GM13976 (cell line): ENCODE measurements at regions not wholly inside any gene's neighbourhood (a gene's known extent, or its start where the extent isn't known, plus 50 kb on each side); places are given as distances from the start of the nearest gene placed in this dataset.

Source experiments
- DNase-seq: peaks from one replicate; pipeline ENCODE4 v3.0.0; 2012; ENCODE audit warnings: low spot score
- in situ Hi-C: fragments of 300-500 bp; cut with MboI; formaldehyde crosslinking; loops from one replicate; pipeline ENCODE4 v1.12.0; 2022; ENCODE audit warnings: low sequenced_read_pairs, mixed read lengths, inconsistent platforms; ENCODE audit not compliant: unreplicated experiment
- TF ChIP-seq, protein P1 (sequence below): IDR thresholded peaks from 2 replicates; pipeline ENCODE4 v1.5.1; 2012; ENCODE audit warnings: borderline replicate concordance, mild to moderate bottlenecking; ENCODE audit not compliant: insufficient read depth; ENCODE audit errors: extremely low read depth, missing control alignments, control extremely low read depth

DNA sequence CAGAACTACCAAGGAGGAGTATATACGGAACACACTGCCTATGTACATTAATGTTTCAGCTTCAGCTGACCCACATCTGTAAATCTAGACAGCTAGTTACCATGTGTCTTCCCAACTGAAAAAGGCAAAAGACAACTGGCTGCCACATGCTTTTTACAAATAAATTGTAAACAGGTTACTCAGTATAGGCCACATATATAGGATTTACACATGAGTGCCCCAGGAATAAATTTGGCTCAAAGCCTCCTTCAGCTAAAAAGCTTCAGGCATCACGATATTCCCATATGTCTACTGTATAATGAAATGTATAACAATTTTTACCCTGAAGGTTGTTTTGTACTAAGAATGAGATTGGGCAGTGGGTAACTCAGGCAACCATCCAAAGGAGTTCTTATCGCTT lies 175.9 kb upstream of the BMP4 start:
- TF ChIP-seq, protein P1, sequence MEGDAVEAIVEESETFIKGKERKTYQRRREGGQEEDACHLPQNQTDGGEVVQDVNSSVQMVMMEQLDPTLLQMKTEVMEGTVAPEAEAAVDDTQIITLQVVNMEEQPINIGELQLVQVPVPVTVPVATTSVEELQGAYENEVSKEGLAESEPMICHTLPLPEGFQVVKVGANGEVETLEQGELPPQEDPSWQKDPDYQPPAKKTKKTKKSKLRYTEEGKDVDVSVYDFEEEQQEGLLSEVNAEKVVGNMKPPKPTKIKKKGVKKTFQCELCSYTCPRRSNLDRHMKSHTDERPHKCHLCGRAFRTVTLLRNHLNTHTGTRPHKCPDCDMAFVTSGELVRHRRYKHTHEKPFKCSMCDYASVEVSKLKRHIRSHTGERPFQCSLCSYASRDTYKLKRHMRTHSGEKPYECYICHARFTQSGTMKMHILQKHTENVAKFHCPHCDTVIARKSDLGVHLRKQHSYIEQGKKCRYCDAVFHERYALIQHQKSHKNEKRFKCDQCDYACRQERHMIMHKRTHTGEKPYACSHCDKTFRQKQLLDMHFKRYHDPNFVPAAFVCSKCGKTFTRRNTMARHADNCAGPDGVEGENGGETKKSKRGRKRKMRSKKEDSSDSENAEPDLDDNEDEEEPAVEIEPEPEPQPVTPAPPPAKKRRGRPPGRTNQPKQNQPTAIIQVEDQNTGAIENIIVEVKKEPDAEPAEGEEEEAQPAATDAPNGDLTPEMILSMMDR = no peak
- in situ Hi-C loops = no loop called here
- no peak for DNase-seq

DNA sequence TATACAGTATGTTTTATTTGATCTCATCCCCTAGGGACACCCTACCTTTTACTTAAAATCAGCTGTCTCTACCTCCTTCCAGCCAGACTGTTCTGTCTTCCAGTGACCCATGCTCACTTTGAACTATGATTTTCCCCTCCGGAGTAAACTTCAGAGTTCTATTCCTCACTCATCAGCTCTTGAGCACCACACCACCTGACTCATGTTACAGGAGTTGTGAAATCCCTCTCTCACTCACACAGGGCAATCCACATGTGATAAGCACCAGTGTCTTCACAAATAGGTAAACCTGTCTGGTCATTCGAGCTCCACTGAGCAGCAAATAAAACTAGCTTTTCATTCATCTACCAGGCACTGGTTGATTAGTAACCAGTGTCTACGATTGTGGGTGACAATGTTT lies 177.3 kb upstream of the BMP4 start:
- TF ChIP-seq, protein P1 = no peak
- no peak for DNase-seq
- in situ Hi-C loops = no loop called here

DNA sequence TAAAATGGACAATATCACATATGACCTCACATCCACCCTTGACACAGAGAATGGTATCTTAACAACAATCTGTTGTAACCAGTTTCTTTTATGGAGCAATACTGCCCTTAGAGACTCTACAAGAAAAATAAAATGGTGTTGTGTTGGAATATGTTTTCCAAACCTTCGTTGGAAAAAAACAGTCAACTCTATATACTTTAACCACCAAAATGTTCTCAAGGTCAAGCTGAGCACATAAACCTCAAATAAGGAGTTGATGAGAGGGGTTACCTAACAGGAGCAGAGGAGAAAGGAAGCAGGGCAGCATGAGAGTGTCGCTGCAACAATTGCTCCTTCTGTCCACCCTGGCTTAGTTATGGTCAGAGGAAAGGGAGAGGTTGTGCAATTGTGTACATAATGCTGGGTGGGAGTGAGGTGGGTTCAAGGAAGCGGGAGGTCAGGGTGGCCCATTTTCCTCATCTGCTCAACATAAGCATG lies 179.2 kb upstream of the BMP4 start:
- TF ChIP-seq, protein P1 = no peak
- in situ Hi-C loops = no loop called here
- DNase-seq = no peak

DNA sequence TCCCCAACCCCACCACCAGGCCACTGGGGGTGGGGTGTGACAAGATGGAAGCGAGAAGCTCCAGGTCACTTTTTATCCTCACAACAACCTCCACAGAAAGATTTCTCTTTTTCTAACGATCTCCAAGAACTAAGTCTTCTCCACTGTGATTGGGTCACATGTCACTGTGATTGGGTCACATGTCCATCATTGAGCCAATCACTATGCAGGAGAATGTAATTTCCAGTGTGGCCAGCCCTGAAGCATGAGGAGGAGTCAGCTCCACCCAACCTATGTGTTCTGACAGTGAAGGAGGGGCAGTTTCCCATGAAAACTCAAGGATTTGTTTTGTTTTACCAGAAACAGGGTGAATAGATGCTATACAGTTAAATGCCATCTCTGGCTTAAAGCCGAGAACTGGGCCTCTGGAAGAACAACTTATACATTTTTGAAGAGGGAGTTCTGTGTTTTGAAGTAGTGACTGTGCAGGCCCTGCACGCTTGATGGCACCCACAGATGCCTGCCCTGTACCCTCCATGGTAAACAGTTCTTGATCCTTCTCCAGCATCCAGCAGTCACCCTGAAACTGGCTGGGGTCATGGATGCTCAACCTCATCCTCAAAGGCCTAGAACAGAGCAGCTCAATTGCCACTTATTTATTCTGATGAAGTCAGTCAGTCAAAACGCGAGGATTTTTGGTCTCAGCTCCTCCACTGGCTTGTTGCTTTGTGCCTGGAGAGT lies 180.4 kb upstream of the BMP4 start:
- in situ Hi-C loops = no loop called here
- TF ChIP-seq, protein P1 = no peak
- no peak for DNase-seq

DNA sequence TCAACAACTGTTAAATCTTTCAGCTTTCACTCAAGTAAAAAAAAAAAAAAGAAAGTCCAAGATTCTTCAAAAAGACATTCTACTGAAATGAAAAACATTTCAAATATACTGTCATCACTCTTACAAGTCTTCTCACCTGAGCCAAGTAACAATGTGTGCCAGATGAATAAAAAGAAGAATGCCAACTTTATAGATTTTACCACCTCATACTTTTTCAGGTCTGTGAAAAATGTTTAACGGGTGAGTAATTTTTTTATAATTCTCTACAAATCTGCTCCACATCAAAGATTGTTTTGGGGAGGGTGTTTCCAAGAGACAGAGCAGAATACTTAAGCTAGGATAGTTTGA lies 181.0 kb upstream of the BMP4 start:
- no peak for DNase-seq
- in situ Hi-C loops = no loop called here
- TF ChIP-seq, protein P1 = no peak

DNA sequence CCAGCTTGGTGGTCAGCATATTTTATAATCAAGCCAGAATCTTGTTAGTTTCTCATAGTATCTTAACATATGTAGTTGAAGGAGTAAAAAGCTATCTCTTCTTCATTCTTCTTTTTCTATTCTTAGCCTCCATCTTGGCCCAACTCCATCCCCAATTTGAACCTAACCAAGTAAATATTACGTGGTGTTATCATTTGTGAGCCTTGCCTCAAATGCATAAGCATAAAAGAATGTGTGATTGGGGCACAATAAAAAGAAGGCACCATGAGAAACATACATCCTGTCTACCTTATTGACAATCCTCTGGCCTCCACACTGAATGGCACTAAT lies 181.4 kb upstream of the BMP4 start:
- in situ Hi-C loops = no loop called here
- TF ChIP-seq, protein P1 = no peak
- no peak for DNase-seq
